ENCODE measurements at regions not wholly inside any gene's neighbourhood (a gene's known extent, or its start where the extent isn't known, plus 50 kb on each side); places are given as distances from the start of the nearest gene placed in this dataset.
"Not testable (repeated sequence)": the region's sequence is repeated elsewhere in the genome, so short reads cannot be mapped to it uniquely, and the experiment has no call there.

GRCh38 chr7:10646194-10646593 is 327.5 kb upstream of the PHF14 start:
- no peak for DNase-seq (ENCODE audit: extremely low read depth in 1 of 2, low read depth in 1 of 2)

- DNase-seq (ENCODE audit: extremely low read depth in 1 of 2, low read depth in 1 of 2): no peak
These were observed 325.4 kb upstream of the PHF14 start for GRCh38 chr7:10648289-10648688.

DNA sequence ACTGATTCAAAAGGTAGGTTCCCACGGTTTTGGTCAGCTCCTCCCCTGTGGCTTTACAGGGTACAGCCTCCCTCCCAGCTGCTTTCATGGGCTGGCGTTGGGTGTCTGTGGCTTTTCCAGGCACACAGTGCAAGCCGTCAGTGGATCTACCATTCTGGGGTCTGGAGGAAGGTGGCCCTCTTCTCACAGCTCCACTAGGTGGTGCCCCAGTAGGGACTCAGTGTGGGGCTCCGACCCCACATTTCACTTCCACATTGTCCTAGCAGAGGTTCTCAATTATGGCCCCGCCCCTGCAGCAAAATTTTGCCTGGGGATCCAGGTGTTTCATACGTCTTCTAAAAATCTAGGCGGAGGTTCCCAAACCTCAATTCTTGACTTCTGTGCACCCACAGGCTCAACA is 324.6 kb upstream of the PHF14 start:
- not testable (repeated sequence) for DNase-seq (ENCODE audit: extremely low read depth in 1 of 2, low read depth in 1 of 2)

GRCh38 chr7:10655031-10655430 is 318.6 kb upstream of the PHF14 start:
- no peak for DNase-seq (ENCODE audit: extremely low read depth in 1 of 2, low read depth in 1 of 2)

GRCh38 chr7:10657201-10657600 is 316.5 kb upstream of the PHF14 start:
- no peak for DNase-seq (ENCODE audit: extremely low read depth in 1 of 2, low read depth in 1 of 2)

- no peak for DNase-seq (ENCODE audit: extremely low read depth in 1 of 2, low read depth in 1 of 2)
These were observed 315.8 kb upstream of the PHF14 start for GRCh38 chr7:10657837-10658236.

- no peak for DNase-seq (ENCODE audit: extremely low read depth in 1 of 2, low read depth in 1 of 2)
These were observed 311.2 kb upstream of the PHF14 start for GRCh38 chr7:10662491-10662890.

DNA sequence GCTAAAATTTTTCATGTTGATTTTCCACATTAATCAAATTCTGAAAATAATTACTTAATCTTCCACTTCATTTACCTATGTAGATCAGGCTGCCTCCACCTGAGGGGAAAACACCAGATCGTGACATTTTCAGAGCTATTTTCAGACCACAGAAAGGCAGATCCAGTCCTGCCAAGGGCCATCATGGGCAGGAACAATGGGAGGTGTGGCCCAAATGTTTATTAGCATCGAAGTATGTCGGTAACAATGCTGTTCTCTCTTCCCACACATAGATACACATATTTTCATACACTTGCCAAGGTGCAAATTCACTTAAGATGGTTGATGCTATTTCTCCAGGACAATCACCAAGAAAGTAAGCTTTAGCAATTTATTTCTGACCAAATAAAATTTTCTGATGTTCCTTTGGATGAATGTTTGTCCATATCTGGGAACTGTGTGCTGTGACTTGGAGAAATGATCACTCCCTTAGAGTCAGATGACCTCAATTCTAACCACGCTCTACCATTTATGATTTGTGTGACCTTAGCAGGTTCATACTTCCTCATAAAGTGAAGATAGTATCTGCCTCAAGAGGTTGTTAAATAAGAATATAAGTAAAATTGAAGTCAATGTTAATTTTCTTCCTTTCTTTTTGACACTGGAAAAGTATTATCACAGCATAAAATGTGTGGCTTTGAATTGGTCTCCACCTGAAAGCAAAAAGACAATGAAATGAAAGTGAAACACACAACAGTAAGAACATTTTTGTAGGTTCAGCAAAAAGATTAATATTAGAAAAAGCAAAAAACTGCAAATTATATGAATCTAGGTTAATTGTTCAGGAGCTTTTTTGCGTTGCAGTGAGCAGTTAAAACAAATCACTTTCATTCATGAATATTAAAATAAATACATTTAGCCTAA is 310.4 kb upstream of the PHF14 start:
- DNase-seq (ENCODE audit: extremely low read depth in 1 of 2, low read depth in 1 of 2): no peak

DNA sequence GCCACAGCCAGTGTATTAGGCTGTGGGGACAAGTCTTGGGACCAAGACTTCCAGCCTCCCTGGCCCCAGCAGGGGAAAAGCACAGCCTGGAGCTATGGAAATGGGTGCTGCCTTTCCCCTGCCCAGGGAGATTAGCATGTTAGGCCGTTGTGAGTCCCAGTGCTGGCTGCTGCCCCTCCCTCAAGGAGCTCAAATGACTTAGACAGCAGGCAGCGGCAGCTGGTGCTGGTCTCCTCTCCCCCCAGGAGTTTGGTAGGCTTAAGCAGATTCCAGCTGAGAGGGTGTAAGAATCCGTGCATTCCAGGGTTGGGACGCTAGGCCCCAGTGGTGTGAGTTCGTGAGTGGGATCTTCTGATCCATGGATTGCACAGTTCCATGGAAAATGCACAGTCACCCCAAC is 301.5 kb upstream of the PHF14 start:
- no peak for DNase-seq (ENCODE audit: extremely low read depth in 1 of 2, low read depth in 1 of 2)

- no peak for DNase-seq (ENCODE audit: extremely low read depth in 1 of 2, low read depth in 1 of 2)
These were observed 296.5 kb upstream of the PHF14 start for GRCh38 chr7:10677211-10677610.

GRCh38 chr7:10677668-10678232 is 295.9 kb upstream of the PHF14 start:
- no peak for DNase-seq (ENCODE audit: extremely low read depth in 1 of 2, low read depth in 1 of 2)

DNA sequence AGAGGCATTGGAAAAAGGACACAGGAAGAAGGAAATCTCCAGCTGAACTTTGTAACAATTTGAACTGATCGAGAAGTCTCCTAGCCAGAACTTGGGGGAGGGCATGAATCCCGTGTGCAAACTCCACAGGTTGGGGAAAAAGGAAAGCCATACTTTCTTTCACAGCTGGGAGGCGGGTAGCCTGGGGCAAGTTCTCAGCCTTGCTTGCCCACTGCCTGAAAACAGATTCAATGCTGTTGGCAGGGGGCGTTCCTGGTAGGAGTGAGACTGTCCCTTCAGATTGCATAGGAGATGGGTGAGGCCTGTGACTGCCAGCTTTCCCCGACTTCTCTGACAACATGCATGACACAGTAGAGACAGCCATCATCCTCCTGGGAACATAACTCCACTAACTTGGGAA is 289.1 kb upstream of the PHF14 start:
- no peak for DNase-seq (ENCODE audit: extremely low read depth in 1 of 2, low read depth in 1 of 2)

- DNase-seq (ENCODE audit: extremely low read depth in 1 of 2, low read depth in 1 of 2): no peak
These were observed 288.6 kb upstream of the PHF14 start for GRCh38 chr7:10685040-10685439.

- no peak for DNase-seq (ENCODE audit: extremely low read depth in 1 of 2, low read depth in 1 of 2)
These were observed 285.1 kb upstream of the PHF14 start for GRCh38 chr7:10688544-10688943.

DNA sequence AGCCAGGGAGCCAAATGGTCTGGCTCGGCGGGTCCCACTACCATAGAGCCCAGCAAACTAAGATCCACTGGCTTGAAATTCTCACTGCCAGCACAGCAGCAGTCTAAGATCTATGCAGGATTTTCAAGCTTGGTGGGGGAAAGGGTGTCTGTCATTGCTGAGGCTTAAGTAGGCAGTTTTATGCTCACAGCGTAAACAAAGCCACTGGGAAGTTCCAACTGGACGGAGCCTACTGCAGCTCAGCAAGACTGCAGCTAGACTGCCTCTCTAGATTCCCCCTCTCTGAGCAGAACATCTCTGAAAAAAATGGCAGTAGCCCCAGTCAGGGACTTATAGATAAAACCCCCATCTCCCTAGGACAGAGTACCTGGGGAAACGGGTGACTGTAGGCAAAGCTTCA is 277.6 kb upstream of the PHF14 start:
- DNase-seq (ENCODE audit: extremely low read depth in 1 of 2, low read depth in 1 of 2): no peak

GRCh38 chr7:10703059-10703458 is 270.6 kb upstream of the PHF14 start:
- DNase-seq (ENCODE audit: extremely low read depth in 1 of 2, low read depth in 1 of 2): no peak

DNA sequence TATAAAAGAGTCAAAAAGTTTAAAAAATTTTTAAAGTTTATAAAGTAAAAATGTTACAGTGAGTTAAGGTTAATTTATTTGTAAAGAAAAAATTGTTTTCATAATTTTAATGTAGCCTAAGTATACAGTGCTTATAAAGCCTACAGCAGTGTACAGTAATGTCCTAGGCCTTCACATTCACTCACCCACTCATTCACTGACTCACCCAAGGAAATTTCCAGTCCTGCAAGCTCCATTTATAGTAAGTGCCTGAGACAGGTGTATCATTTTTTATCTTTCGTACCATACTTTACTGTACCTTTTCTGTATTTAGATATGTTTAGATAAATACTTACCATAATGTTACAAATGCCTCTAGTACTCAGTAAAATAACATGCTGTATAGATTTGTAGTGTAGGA is 269.7 kb upstream of the PHF14 start:
- DNase-seq (ENCODE audit: extremely low read depth in 1 of 2, low read depth in 1 of 2): no peak

GRCh38 chr7:10704653-10705052 is 269.0 kb upstream of the PHF14 start:
- no peak for DNase-seq (ENCODE audit: extremely low read depth in 1 of 2, low read depth in 1 of 2)

- no peak for DNase-seq (ENCODE audit: extremely low read depth in 1 of 2, low read depth in 1 of 2)
These were observed 266.7 kb upstream of the PHF14 start for GRCh38 chr7:10706875-10707493.

- DNase-seq (ENCODE audit: extremely low read depth in 1 of 2, low read depth in 1 of 2): no peak
These were observed 266.2 kb upstream of the PHF14 start for GRCh38 chr7:10707519-10707918.

DNA sequence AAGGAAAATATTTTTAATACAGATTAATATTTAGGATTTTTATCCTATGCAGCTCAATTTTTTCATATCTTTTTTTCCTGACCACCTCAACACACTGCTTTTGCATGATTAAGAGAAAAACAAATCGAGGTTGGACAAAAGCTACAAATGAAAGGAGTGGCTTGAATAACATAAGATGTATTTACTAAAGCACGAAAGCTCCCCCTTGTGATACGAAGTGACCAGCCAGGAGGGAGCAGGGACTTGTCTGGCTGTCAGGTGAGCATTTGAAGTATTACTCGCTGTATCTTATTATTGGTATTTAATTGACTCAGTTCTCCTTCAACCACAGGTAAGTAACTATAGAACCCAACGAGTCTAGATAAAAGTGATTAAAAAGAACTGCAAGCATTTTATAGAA is 265.2 kb upstream of the PHF14 start:
- no peak for DNase-seq (ENCODE audit: extremely low read depth in 1 of 2, low read depth in 1 of 2)

DNA sequence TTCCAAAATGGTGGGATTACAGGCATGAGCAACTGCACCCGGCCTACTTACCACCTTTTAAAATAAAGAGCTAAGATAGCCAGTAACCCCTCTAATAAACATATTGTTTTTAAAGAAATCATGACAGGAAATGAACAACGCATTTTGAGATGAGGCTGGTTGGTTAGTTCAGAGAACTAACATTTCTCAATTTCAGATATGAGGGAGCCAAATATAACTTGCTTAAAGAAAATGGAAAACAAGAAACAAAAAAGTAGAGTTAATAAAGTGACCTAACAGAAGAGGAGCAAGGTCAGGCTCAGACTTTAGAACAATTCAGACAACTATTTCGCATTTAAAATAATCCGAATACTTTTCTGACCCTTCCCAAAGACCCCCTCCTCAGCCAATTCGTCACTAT is 254.9 kb upstream of the PHF14 start:
- DNase-seq (ENCODE audit: extremely low read depth in 1 of 2, low read depth in 1 of 2): no peak
